ENCODE measurements at regions not wholly inside any gene's neighbourhood (a gene's known extent, or its start where the extent isn't known, plus 50 kb on each side); places are given as distances from the start of the nearest gene placed in this dataset.
A peak's percentile ranks its signal among the peaks of the same experiment; 100 is the strongest.

DNA sequence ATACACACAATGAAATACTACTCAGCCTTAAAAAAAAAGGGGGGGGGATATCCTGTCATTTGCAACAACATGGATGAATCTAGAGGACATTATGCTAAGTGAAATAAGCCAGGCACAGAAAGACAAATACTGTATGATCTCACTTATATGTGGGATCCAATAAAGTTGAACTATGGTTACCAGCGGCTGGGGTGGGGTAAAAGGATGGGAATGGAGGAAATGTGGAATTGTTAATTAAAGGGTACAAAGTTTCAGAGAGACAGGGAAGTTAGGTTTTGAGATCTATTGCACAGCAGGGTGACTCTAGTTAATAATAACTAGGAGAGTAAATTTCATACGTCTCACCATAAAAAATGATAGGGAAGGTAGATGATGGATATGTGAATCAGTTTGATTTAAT, 76.2 kb upstream of the ZNF608 start:
- no peaks in the 10 kb centered on the region for H3K9me3 ChIP-seq (replicated peaks in 1 of 3)
- intact Hi-C loops (cut with DNase I): no loop called here
- H3K27me3 ChIP-seq: no peaks in the 10 kb centered on the region
- no peaks in the 10 kb centered on the region for H3K36me3 ChIP-seq (replicated peaks in 1 of 2)
- TF ChIP-seq POLR2A (IDR thresholded peaks at IDR 0.05): no peak
- TF ChIP-seq, protein P1, sequence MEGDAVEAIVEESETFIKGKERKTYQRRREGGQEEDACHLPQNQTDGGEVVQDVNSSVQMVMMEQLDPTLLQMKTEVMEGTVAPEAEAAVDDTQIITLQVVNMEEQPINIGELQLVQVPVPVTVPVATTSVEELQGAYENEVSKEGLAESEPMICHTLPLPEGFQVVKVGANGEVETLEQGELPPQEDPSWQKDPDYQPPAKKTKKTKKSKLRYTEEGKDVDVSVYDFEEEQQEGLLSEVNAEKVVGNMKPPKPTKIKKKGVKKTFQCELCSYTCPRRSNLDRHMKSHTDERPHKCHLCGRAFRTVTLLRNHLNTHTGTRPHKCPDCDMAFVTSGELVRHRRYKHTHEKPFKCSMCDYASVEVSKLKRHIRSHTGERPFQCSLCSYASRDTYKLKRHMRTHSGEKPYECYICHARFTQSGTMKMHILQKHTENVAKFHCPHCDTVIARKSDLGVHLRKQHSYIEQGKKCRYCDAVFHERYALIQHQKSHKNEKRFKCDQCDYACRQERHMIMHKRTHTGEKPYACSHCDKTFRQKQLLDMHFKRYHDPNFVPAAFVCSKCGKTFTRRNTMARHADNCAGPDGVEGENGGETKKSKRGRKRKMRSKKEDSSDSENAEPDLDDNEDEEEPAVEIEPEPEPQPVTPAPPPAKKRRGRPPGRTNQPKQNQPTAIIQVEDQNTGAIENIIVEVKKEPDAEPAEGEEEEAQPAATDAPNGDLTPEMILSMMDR (IDR thresholded peaks at IDR 0.05): no peak
- H3K27ac ChIP-seq: no peak overlapping the region
- H3K4me1 ChIP-seq (replicated peaks in 1 of 2): peaks cover 4 to 23% of the 10 kb centered on the region in 2 donors
- DNase-seq: no peak
- no peak overlapping the region for H3K4me3 ChIP-seq
- WGBS, 4 donors: 93 to 100% (median 99%) methylated on average over 2 of the region's 2 CpGs

- TF ChIP-seq, protein P1 (IDR thresholded peaks at IDR 0.05): no peak
- TF ChIP-seq POLR2A (IDR thresholded peaks at IDR 0.05): no peak
- H3K9me3 ChIP-seq (replicated peaks in 1 of 3): no peaks in the 10 kb centered on the region
- intact Hi-C loops (cut with DNase I): no loop called here
- peak overlapping the region in 1 of 5 donors; percentile 49 for H3K27ac ChIP-seq
- H3K4me3 ChIP-seq: no peak overlapping the region
- WGBS, 4 donors: 11 to 42% (median 40%) methylated on average over 3 of the region's 3 CpGs
- no peaks in the 10 kb centered on the region for H3K36me3 ChIP-seq (replicated peaks in 1 of 2)
- DNase-seq: peak in 1 of 7 donors; percentile 14
- no peaks in the 10 kb centered on the region for H3K27me3 ChIP-seq
- H3K4me1 ChIP-seq (replicated peaks in 1 of 2): peaks cover 4 to 23% of the 10 kb centered on the region in 2 donors
These were observed 76.9 kb upstream of the ZNF608 start for GRCh38 chr5:124823380-124823779.

DNA sequence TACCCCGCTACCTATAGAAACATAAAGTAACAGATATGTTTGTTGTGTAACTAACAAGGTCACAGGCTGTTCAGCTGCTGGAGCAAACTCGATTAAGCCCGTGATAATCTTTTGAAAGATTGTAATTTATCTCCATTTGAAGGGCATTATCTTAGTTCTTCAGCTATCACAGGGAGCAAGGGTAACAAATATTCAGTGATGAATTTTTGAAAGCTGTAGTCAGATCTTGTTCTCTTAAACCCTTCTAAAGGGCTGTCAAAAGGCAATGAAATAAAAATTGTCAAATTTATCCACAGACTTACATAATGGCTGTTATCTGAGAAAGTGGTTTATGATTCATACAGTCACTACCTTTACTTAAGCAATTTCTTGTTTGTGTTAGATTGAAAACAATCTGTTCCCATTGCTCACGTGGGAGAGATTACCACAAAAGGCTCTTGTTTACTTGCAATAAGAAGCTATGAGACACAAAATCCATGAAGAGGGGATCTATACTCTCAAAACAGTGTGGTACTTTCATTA, 78.3 kb upstream of the ZNF608 start:
- peak in 2 of 7 donors; percentile 18 to 21 for DNase-seq
- H3K4me1 ChIP-seq (replicated peaks in 1 of 2): peaks cover 4 to 23% of the 10 kb centered on the region in 2 donors
- H3K36me3 ChIP-seq (replicated peaks in 1 of 2): no peaks in the 10 kb centered on the region
- intact Hi-C loops (cut with DNase I): no loop called here
- no peaks in the 10 kb centered on the region for H3K9me3 ChIP-seq (replicated peaks in 1 of 3)
- H3K27ac ChIP-seq: peak overlapping the region in 4 of 5 donors; percentile 11 to 35 (median 22)
- 23 to 30% (median 26%) methylated on average over 4 of the region's 4 CpGs for WGBS, 4 donors
- TF ChIP-seq, protein P1 (IDR thresholded peaks at IDR 0.05): no peak
- no peak for TF ChIP-seq POLR2A (IDR thresholded peaks at IDR 0.05)
- no peaks in the 10 kb centered on the region for H3K27me3 ChIP-seq
- no peak overlapping the region for H3K4me3 ChIP-seq

GRCh38 chr5:124825250-124825982, 79.0 kb upstream of the ZNF608 start:
- H3K27me3 ChIP-seq: no peaks in the 10 kb centered on the region
- intact Hi-C loops (cut with DNase I): no loop called here
- no peak for DNase-seq
- H3K9me3 ChIP-seq (replicated peaks in 1 of 3): no peaks in the 10 kb centered on the region
- no peak overlapping the region for H3K4me3 ChIP-seq
- H3K36me3 ChIP-seq (replicated peaks in 1 of 2): no peaks in the 10 kb centered on the region
- H3K4me1 ChIP-seq (replicated peaks in 1 of 2): peaks cover 4 to 23% of the 10 kb centered on the region in 2 donors
- WGBS, 4 donors: 89 to 92% (median 90%) methylated on average over 5 of the region's 5 CpGs
- TF ChIP-seq POLR2A (IDR thresholded peaks at IDR 0.05): no peak
- TF ChIP-seq, protein P1 (IDR thresholded peaks at IDR 0.05): no peak
- H3K27ac ChIP-seq: peak overlapping the region in 4 of 5 donors; percentile 11 to 35 (median 22)
